ENCODE measurements at regions not wholly inside any gene's neighbourhood (a gene's known extent, or its start where the extent isn't known, plus 50 kb on each side); places are given as distances from the start of the nearest gene placed in this dataset.

GRCh38 chr11:116331381-116331780 lies 441.4 kb downstream of the BUD13 start:
- no peak for TF ChIP-seq EZH2 (IDR thresholded peaks at IDR 0.05; ENCODE audit: borderline replicate concordance, low read length)
- TF ChIP-seq, protein P1, sequence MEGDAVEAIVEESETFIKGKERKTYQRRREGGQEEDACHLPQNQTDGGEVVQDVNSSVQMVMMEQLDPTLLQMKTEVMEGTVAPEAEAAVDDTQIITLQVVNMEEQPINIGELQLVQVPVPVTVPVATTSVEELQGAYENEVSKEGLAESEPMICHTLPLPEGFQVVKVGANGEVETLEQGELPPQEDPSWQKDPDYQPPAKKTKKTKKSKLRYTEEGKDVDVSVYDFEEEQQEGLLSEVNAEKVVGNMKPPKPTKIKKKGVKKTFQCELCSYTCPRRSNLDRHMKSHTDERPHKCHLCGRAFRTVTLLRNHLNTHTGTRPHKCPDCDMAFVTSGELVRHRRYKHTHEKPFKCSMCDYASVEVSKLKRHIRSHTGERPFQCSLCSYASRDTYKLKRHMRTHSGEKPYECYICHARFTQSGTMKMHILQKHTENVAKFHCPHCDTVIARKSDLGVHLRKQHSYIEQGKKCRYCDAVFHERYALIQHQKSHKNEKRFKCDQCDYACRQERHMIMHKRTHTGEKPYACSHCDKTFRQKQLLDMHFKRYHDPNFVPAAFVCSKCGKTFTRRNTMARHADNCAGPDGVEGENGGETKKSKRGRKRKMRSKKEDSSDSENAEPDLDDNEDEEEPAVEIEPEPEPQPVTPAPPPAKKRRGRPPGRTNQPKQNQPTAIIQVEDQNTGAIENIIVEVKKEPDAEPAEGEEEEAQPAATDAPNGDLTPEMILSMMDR (IDR thresholded peaks at IDR 0.05; ENCODE audit: low read length), result no peak

Measured in OCI-LY1 (cell line).